Liver (tissue), 8 donors: ENCODE measurements at regions not wholly inside any gene's neighbourhood (a gene's known extent, or its start where the extent isn't known, plus 50 kb on each side); places are given as distances from the start of the nearest gene placed in this dataset.
"Not testable (repeated sequence)": the region's sequence is repeated elsewhere in the genome, so short reads cannot be mapped to it uniquely, and the experiment has no call there.

ENCODE experiments used
- DNase-seq: peaks from one replicate; pipeline ENCODE4 v3.0.0-alpha.2; 2017; ENCODE audit warnings: low spot score
- H3K27ac ChIP-seq, 2 donors: one replicate each; pipeline ENCODE4 v1.7.0; 2013; ENCODE audit warnings: inconsistent platforms in 2 of 2, low read length in 2 of 2, control low read depth in 1 of 2, low read depth in 1 of 2, mild to moderate bottlenecking in 1 of 2
- H3K27me3 ChIP-seq, 4 donors: one replicate each; pipeline versions ENCODE4 v1.6.1 to v1.7.0; 2013; ENCODE audit warnings: low read length in 3 of 4, inconsistent platforms in 1 of 4, mild to moderate bottlenecking in 1 of 4, moderate library complexity in 1 of 4; ENCODE audit not compliant: control insufficient read depth in 4 of 4, insufficient read depth in 4 of 4
- H3K36me3 ChIP-seq, 4 donors: one replicate each; pipeline versions ENCODE4 v1.6.1 to v1.7.0; 2013; ENCODE audit warnings: low read length in 3 of 4, mild to moderate bottlenecking in 3 of 4, low read depth in 1 of 4, moderate library complexity in 1 of 4; ENCODE audit not compliant: control insufficient read depth in 4 of 4, insufficient read depth in 3 of 4
- H3K4me1 ChIP-seq, 4 donors: one replicate each; pipeline versions ENCODE4 v1.6.1 to v1.7.0; 2013; ENCODE audit warnings: low read length in 3 of 4, mild to moderate bottlenecking in 3 of 4, moderate library complexity in 1 of 4; ENCODE audit not compliant: control insufficient read depth in 4 of 4, insufficient read depth in 4 of 4
- H3K4me3 ChIP-seq, 3 donors: one replicate each; pipeline versions ENCODE4 v1.6.1 to v1.7.0; 2013; ENCODE audit warnings: low read length in 3 of 3, control low read depth in 1 of 3, low read depth in 1 of 3, mild to moderate bottlenecking in 1 of 3
- H3K9ac ChIP-seq, 2 donors: one replicate each; pipeline ENCODE4 v1.7.0; 2013; ENCODE audit warnings: low read length in 2 of 2, mild to moderate bottlenecking in 2 of 2, moderate library complexity in 2 of 2, control low read depth in 1 of 2, low read depth in 1 of 2
- H3K9me3 ChIP-seq, 4 donors: one replicate each; pipeline versions ENCODE4 v1.6.1 to v1.7.0; 2013; ENCODE audit warnings: low read length in 3 of 4; ENCODE audit not compliant: control insufficient read depth in 4 of 4
- ATF3 ChIP-seq: IDR thresholded peaks from 2 replicates; pipeline ENCODE4 v1.6.1; 2016; ENCODE audit warnings: antibody characterized with exemption
- CTCF ChIP-seq: fragments of 150-350 bp; IDR thresholded peaks from 2 replicates; pipeline ENCODE4 v1.5.1; 2017; ENCODE audit warnings: improper control_type of control experiment, low read depth, low read length; ENCODE audit not compliant: missing input control
- EGR1 ChIP-seq, 2 donors: IDR thresholded peaks; 2 replicates each; pipeline ENCODE4 v1.6.1; 2016 to 2018; ENCODE audit warnings: antibody characterized with exemption in 2 of 2, low read depth in 2 of 2
- FOXA1 ChIP-seq: IDR thresholded peaks from 2 replicates; pipeline ENCODE4 v1.6.1; 2016; ENCODE audit warnings: antibody characterized with exemption
- FOXA2 ChIP-seq: IDR thresholded peaks from 2 replicates; pipeline ENCODE4 v1.6.1; 2016; ENCODE audit warnings: antibody characterized with exemption
- GABPA ChIP-seq, 2 donors: IDR thresholded peaks in 1 of 2; conservative IDR thresholded peaks in 1 of 2; 2 replicates each; pipeline ENCODE4 v1.6.1; 2016; ENCODE audit warnings: antibody characterized with exemption in 2 of 2, mild to moderate bottlenecking in 1 of 2, moderate library complexity in 1 of 2
- HNF4A ChIP-seq, 2 donors: conservative IDR thresholded peaks; 2 replicates each; pipeline ENCODE4 v1.6.1; 2016; ENCODE audit warnings: antibody characterized with exemption in 2 of 2, mild to moderate bottlenecking in 2 of 2
- HNF4G ChIP-seq: IDR thresholded peaks from 2 replicates; pipeline ENCODE4 v1.6.1; 2016; ENCODE audit warnings: antibody characterized with exemption
- JUND ChIP-seq, 2 donors: IDR thresholded peaks; 2 replicates each; pipeline ENCODE4 v1.6.1; 2016; ENCODE audit warnings: antibody characterized with exemption in 2 of 2
- MAX ChIP-seq: IDR thresholded peaks from 2 replicates; pipeline ENCODE4 v1.6.1; 2016; ENCODE audit warnings: antibody characterized with exemption
- RAD21 ChIP-seq, 2 donors: IDR thresholded peaks; 2 replicates each; pipeline ENCODE4 v1.6.1; 2016; ENCODE audit warnings: antibody characterized with exemption in 2 of 2, mild to moderate bottlenecking in 2 of 2
- REST ChIP-seq: IDR thresholded peaks from 2 replicates; pipeline ENCODE4 v1.6.1; 2016; ENCODE audit warnings: antibody characterized with exemption, mild to moderate bottlenecking
- RXRA ChIP-seq, 2 donors: IDR thresholded peaks; 2 replicates each; pipeline ENCODE4 v1.6.1; 2017 to 2018; ENCODE audit warnings: antibody characterized with exemption in 2 of 2, mild to moderate bottlenecking in 1 of 2
- SP1 ChIP-seq: IDR thresholded peaks from 2 replicates; pipeline ENCODE4 v1.6.1; 2018; ENCODE audit warnings: antibody characterized with exemption, mild to moderate bottlenecking
- TAF1 ChIP-seq: conservative IDR thresholded peaks from 2 replicates; pipeline ENCODE4 v1.6.1; 2016; ENCODE audit warnings: antibody characterized with exemption, mild to moderate bottlenecking
- ZBTB33 ChIP-seq: IDR thresholded peaks from 2 replicates; pipeline ENCODE4 v1.6.1; 2016; ENCODE audit warnings: antibody characterized with exemption
- WGBS: extraction: QIAGEN DNeasy Blood & Tissue Kit; methylation state at CpG from one replicate; pipeline ENCODE4 v1.1.7; 2013; 5-methylcytosine and 5-hydroxymethylcytosine counted together
- donor health status: healthy.
- donor health status: healthy.
- donor health status: healthy.
- donor health status: healthy.
- donor health status: healthy.

- TF ChIP-seq RAD21 (IDR thresholded peaks at IDR 0.05), result no peak
- TF ChIP-seq EGR1 (IDR thresholded peaks at IDR 0.05; ENCODE audit: low read depth in 2 of 2), result no peak
- no peak for TF ChIP-seq JUND (IDR thresholded peaks at IDR 0.05)
- no peak for TF ChIP-seq HNF4G
- no peak for TF ChIP-seq CTCF
- no peak for TF ChIP-seq MAX
- TF ChIP-seq HNF4A (conservative IDR thresholded peaks at IDR 0.05), result no peak
- TF ChIP-seq FOXA2, result no peak
- no peak for TF ChIP-seq ZBTB33
- TF ChIP-seq GABPA (IDR thresholded peaks at IDR 0.05 in 1 of 2, conservative IDR thresholded peaks at IDR 0.05 in 1 of 2), result no peak
- TF ChIP-seq SP1, result no peak
- no peak for TF ChIP-seq REST
- no peak overlapping the region for H3K9ac ChIP-seq
- DNase-seq, result no peak
Observed at GRCh38 chr19:28118235-28118634, 1094.7 kb downstream of the UQCRFS1 start.

GRCh38 chr19:28117143-28117542 is 1095.8 kb downstream of the UQCRFS1 start:
- H3K9me3 ChIP-seq, result no peaks in the 10 kb centered on the region
- H3K4me3 ChIP-seq, result no peak overlapping the region
- H3K4me1 ChIP-seq, result no peaks in the 10 kb centered on the region
- H3K27ac ChIP-seq, result no peak overlapping the region
- peaks cover 0 to 2% (median 0%) of the 10 kb centered on the region in 4 donors for H3K27me3 ChIP-seq
- TF ChIP-seq ATF3 (no peak), HNF4A (conservative IDR thresholded peaks at IDR 0.05) (no peak), ZBTB33 (no peak), RXRA (IDR thresholded peaks at IDR 0.05) (no peak), SP1 (no peak), GABPA (IDR thresholded peaks at IDR 0.05 in 1 of 2, conservative IDR thresholded peaks at IDR 0.05 in 1 of 2) (no peak), RAD21 (IDR thresholded peaks at IDR 0.05) (no peak), CTCF (no peak), JUND (IDR thresholded peaks at IDR 0.05) (no peak), FOXA1 (no peak), HNF4G (no peak), TAF1 (no peak), EGR1 (IDR thresholded peaks at IDR 0.05; ENCODE audit: low read depth in 2 of 2) (no peak)
- no peaks in the 10 kb centered on the region for H3K36me3 ChIP-seq
- DNase-seq, result no peak
- no peak overlapping the region for H3K9ac ChIP-seq

More at GRCh38 chr19:28118235-28118634, 1094.7 kb downstream of the UQCRFS1 start:
- WGBS, result 64% methylated on average over 5 of the region's 5 CpGs
- no peaks in the 10 kb centered on the region for H3K4me1 ChIP-seq
- H3K27me3 ChIP-seq, result peaks cover 0 to 2% (median 0%) of the 10 kb centered on the region in 4 donors
- H3K36me3 ChIP-seq, result no peaks in the 10 kb centered on the region
- H3K27ac ChIP-seq, result no peak overlapping the region
- no peak overlapping the region for H3K4me3 ChIP-seq
- no peaks in the 10 kb centered on the region for H3K9me3 ChIP-seq

- DNase-seq, H3K9me3 ChIP-seq, H3K27ac ChIP-seq, H3K4me1 ChIP-seq, H3K27me3 ChIP-seq, H3K36me3 ChIP-seq, H3K9ac ChIP-seq, H3K4me3 ChIP-seq: not testable (repeated sequence)
- 93% methylated on average over 4 of the region's 4 CpGs for WGBS
Observed at GRCh38 chr19:28116379-28116778, 1096.6 kb downstream of the UQCRFS1 start.
